Astrocyte of the spinal cord (primary cell): ENCODE measurements at regions not wholly inside any gene's neighbourhood (a gene's known extent, or its start where the extent isn't known, plus 50 kb on each side); places are given as distances from the start of the nearest gene placed in this dataset.

Experiments
- DNase-seq: peaks from one replicate; pipeline ENCODE4 v3.0.0; 2011; ENCODE audit warnings: low read depth, low spot score
- H3K4me3 ChIP-seq: 2 replicates; pipeline ENCODE4 v1.5.1; 2011; ENCODE audit warnings: low read depth, mild to moderate bottlenecking, low read length, moderate library complexity
- CTCF ChIP-seq: IDR thresholded peaks from 2 replicates; pipeline ENCODE4 v1.5.1; 2012; ENCODE audit warnings: low read depth, mild to moderate bottlenecking, low read length, inconsistent platforms
- in situ Hi-C: cut with HindIII; loops from 2 replicates; pipeline ENCODE4 v1.10.0; 2017; ENCODE audit warnings: low sequenced_read_pairs

GRCh38 chr7:69173341-69173740 is 424.9 kb upstream of the AUTS2 start:
- DNase-seq, result no peak

GRCh38 chr7:69173846-69174245 is 424.4 kb upstream of the AUTS2 start:
- in situ Hi-C loops, result no loop called here
- no peak for DNase-seq
- H3K4me3 ChIP-seq, result no peak overlapping the region
- TF ChIP-seq CTCF, result no peak

More at GRCh38 chr7:69173341-69173740, 424.9 kb upstream of the AUTS2 start:
- in situ Hi-C loops, result no loop called here
- no peak overlapping the region for H3K4me3 ChIP-seq
- no peak for TF ChIP-seq CTCF

- in situ Hi-C loops, result no loop called here
- TF ChIP-seq CTCF, result no peak
These were observed 421.4 kb upstream of the AUTS2 start for GRCh38 chr7:69176841-69177240.

GRCh38 chr7:69177461-69177861 is 420.8 kb upstream of the AUTS2 start:
- TF ChIP-seq CTCF, result no peak
- no peak overlapping the region for H3K4me3 ChIP-seq
- no peak for DNase-seq
- in situ Hi-C loops, result no loop called here

More at GRCh38 chr7:69176841-69177240, 421.4 kb upstream of the AUTS2 start:
- no peak overlapping the region for H3K4me3 ChIP-seq
- no peak for DNase-seq

GRCh38 chr7:69177941-69178494 is 420.3 kb upstream of the AUTS2 start:
- in situ Hi-C loops, result no loop called here
- no peak for TF ChIP-seq CTCF
- no peak for DNase-seq
- H3K4me3 ChIP-seq, result no peak overlapping the region

- in situ Hi-C loops, result no loop called here
- no peak overlapping the region for H3K4me3 ChIP-seq
- no peak for TF ChIP-seq CTCF
- no peak for DNase-seq
These were observed 417.6 kb upstream of the AUTS2 start for GRCh38 chr7:69180662-69181061.
